ENCODE measurements at regions not wholly inside any gene's neighbourhood (a gene's known extent, or its start where the extent isn't known, plus 50 kb on each side); places are given as distances from the start of the nearest gene placed in this dataset.

GRCh38 chr2:150417278-150417677 is 70.2 kb downstream of the RND3 start:
- TF ChIP-seq POLR2AphosphoS5 (IDR thresholded peaks at IDR 0.05; ENCODE audit: low read depth, low read length) = no peak
- TF ChIP-seq TAF1 (IDR thresholded peaks at IDR 0.05; ENCODE audit: borderline replicate concordance, low read depth, low read length) = no peak
- TF ChIP-seq POLR2A (IDR thresholded peaks at IDR 0.05; ENCODE audit: low read depth, low read length) = no peak
- DNase-seq (ENCODE audit: insufficient read length) = no peak
- FAIRE-seq = no peak

GRCh38 chr2:150415022-150415421 is 72.4 kb downstream of the RND3 start:
- DNase-seq (ENCODE audit: insufficient read length) (no peak), FAIRE-seq (no peak)
- TF ChIP-seq TAF1 (IDR thresholded peaks at IDR 0.05; ENCODE audit: borderline replicate concordance, low read depth, low read length) (no peak), POLR2AphosphoS5 (IDR thresholded peaks at IDR 0.05; ENCODE audit: low read depth, low read length) (no peak), POLR2A (IDR thresholded peaks at IDR 0.05; ENCODE audit: low read depth, low read length) (no peak)

GRCh38 chr2:150413910-150414309 is 73.6 kb downstream of the RND3 start:
- FAIRE-seq (no peak), DNase-seq (ENCODE audit: insufficient read length) (no peak)
- no peak for TF ChIP-seq TAF1 (IDR thresholded peaks at IDR 0.05; ENCODE audit: borderline replicate concordance, low read depth, low read length)
- no peak for TF ChIP-seq POLR2AphosphoS5 (IDR thresholded peaks at IDR 0.05; ENCODE audit: low read depth, low read length)
- TF ChIP-seq POLR2A (IDR thresholded peaks at IDR 0.05; ENCODE audit: low read depth, low read length) = no peak

GRCh38 chr2:150413366-150413765 is 74.1 kb downstream of the RND3 start:
- FAIRE-seq = no peak
- no peak for TF ChIP-seq TAF1 (IDR thresholded peaks at IDR 0.05; ENCODE audit: borderline replicate concordance, low read depth, low read length)
- TF ChIP-seq POLR2AphosphoS5 (IDR thresholded peaks at IDR 0.05; ENCODE audit: low read depth, low read length) = no peak
- no peak for TF ChIP-seq POLR2A (IDR thresholded peaks at IDR 0.05; ENCODE audit: low read depth, low read length)

GRCh38 chr2:150410809-150411208 is 76.7 kb downstream of the RND3 start:
- no peak for FAIRE-seq

More at GRCh38 chr2:150413366-150413765, 74.1 kb downstream of the RND3 start:
- no peak for DNase-seq (ENCODE audit: insufficient read length)

DNA sequence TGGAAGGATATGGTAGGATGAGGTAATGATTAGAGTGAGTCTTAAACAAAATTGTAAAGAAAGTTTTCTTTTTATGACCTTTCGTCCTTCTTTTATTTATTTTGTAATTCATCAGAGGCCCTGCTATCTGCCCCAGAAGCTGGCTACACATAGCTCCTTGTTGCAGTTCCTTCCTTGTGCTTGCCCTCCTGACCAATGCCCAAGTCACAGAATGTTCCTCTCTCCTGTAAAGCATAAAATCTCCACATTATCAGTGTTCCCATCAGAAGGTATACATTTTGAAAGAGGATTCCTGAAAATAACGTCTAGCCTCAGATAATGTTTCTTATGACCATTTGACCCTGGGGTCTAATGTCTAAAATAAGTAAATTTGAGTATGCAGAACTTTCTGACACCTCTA is 78.3 kb downstream of the RND3 start:
- TF ChIP-seq TAF1 (IDR thresholded peaks at IDR 0.05; ENCODE audit: borderline replicate concordance, low read depth, low read length) = no peak
- TF ChIP-seq POLR2A (IDR thresholded peaks at IDR 0.05; ENCODE audit: low read depth, low read length) = no peak
- no peak for TF ChIP-seq POLR2AphosphoS5 (IDR thresholded peaks at IDR 0.05; ENCODE audit: low read depth, low read length)
- DNase-seq (ENCODE audit: insufficient read length) (no peak), FAIRE-seq (no peak)

More at GRCh38 chr2:150410809-150411208, 76.7 kb downstream of the RND3 start:
- TF ChIP-seq TAF1 (IDR thresholded peaks at IDR 0.05; ENCODE audit: borderline replicate concordance, low read depth, low read length) (no peak), POLR2A (IDR thresholded peaks at IDR 0.05; ENCODE audit: low read depth, low read length) (no peak), POLR2AphosphoS5 (IDR thresholded peaks at IDR 0.05; ENCODE audit: low read depth, low read length) (no peak)
- DNase-seq (ENCODE audit: insufficient read length) = no peak

GRCh38 chr2:150404147-150404546 is 83.3 kb downstream of the RND3 start:
- DNase-seq (ENCODE audit: insufficient read length) (no peak), FAIRE-seq (peak; percentile 50)
- no peak for TF ChIP-seq TAF1 (IDR thresholded peaks at IDR 0.05; ENCODE audit: borderline replicate concordance, low read depth, low read length)
- TF ChIP-seq POLR2A (IDR thresholded peaks at IDR 0.05; ENCODE audit: low read depth, low read length) = no peak
- no peak for TF ChIP-seq POLR2AphosphoS5 (IDR thresholded peaks at IDR 0.05; ENCODE audit: low read depth, low read length)

- FAIRE-seq = peak; percentile 17
- no peak for TF ChIP-seq TAF1 (IDR thresholded peaks at IDR 0.05; ENCODE audit: borderline replicate concordance, low read depth, low read length)
- TF ChIP-seq POLR2A (IDR thresholded peaks at IDR 0.05; ENCODE audit: low read depth, low read length) = no peak
- TF ChIP-seq POLR2AphosphoS5 (IDR thresholded peaks at IDR 0.05; ENCODE audit: low read depth, low read length) = no peak
- DNase-seq (ENCODE audit: insufficient read length) = peak; percentile 3
Observed at GRCh38 chr2:150403457-150403856, 84.0 kb downstream of the RND3 start.

DNA sequence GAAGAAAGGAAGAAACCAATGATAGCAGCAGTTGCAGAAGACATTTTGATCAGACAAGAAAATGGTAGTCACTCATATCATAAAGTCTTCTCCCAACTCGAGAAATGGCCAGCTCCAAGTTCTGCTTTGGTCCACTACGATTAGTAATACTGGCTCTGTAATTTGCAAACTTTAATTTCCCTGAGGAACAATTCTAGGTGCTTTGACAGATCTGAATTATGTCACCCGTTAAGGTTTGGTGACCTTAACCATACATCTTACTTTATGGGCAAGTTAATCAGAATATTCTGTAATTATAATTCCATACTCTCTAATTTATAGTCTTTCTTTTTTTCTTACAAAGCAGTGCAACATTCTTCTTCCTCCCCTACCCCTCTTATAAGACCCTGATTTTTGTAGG is 84.5 kb downstream of the RND3 start:
- DNase-seq (ENCODE audit: insufficient read length) = no peak
- TF ChIP-seq TAF1 (IDR thresholded peaks at IDR 0.05; ENCODE audit: borderline replicate concordance, low read depth, low read length) = no peak
- TF ChIP-seq POLR2A (IDR thresholded peaks at IDR 0.05; ENCODE audit: low read depth, low read length) = no peak
- no peak for TF ChIP-seq POLR2AphosphoS5 (IDR thresholded peaks at IDR 0.05; ENCODE audit: low read depth, low read length)
- no peak for FAIRE-seq

- DNase-seq (ENCODE audit: insufficient read length) (no peak), FAIRE-seq (no peak)
- no peak for TF ChIP-seq TAF1 (IDR thresholded peaks at IDR 0.05; ENCODE audit: borderline replicate concordance, low read depth, low read length)
- no peak for TF ChIP-seq POLR2A (IDR thresholded peaks at IDR 0.05; ENCODE audit: low read depth, low read length)
- no peak for TF ChIP-seq POLR2AphosphoS5 (IDR thresholded peaks at IDR 0.05; ENCODE audit: low read depth, low read length)
Observed at GRCh38 chr2:150400849-150401248, 86.6 kb downstream of the RND3 start.

DNA sequence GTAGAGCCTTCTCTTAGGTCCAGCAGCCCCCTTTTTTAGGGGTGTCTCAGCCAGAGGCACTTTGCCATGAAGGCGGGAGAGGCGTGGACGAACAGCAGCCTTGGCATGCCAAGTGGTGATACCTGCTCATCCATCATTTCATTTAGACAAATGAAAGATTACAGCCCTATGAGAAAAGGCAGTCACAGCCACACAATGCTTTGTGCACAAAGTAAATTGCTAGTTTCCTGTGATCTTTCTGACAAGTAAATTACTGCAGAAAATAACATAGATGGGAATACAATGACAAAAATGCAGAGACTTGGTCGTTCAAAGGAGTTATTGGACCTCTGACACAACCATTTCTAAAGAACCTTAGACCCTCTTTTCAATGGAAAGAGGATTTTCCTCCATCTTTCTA is 94.9 kb downstream of the RND3 start:
- TF ChIP-seq TAF1 (IDR thresholded peaks at IDR 0.05; ENCODE audit: borderline replicate concordance, low read depth, low read length) (no peak), POLR2AphosphoS5 (IDR thresholded peaks at IDR 0.05; ENCODE audit: low read depth, low read length) (no peak), POLR2A (IDR thresholded peaks at IDR 0.05; ENCODE audit: low read depth, low read length) (no peak)
- no peak for FAIRE-seq
- no peak for DNase-seq (ENCODE audit: insufficient read length)

GRCh38 chr2:150391779-150392178 is 95.7 kb downstream of the RND3 start:
- no peak for FAIRE-seq
- TF ChIP-seq TAF1 (IDR thresholded peaks at IDR 0.05; ENCODE audit: borderline replicate concordance, low read depth, low read length) (no peak), POLR2AphosphoS5 (IDR thresholded peaks at IDR 0.05; ENCODE audit: low read depth, low read length) (no peak), POLR2A (IDR thresholded peaks at IDR 0.05; ENCODE audit: low read depth, low read length) (no peak)

GRCh38 chr2:150389447-150389846 is 98.0 kb downstream of the RND3 start:
- DNase-seq (ENCODE audit: insufficient read length) = no peak
- no peak for FAIRE-seq
- no peak for TF ChIP-seq POLR2AphosphoS5 (IDR thresholded peaks at IDR 0.05; ENCODE audit: low read depth, low read length)
- TF ChIP-seq POLR2A (IDR thresholded peaks at IDR 0.05; ENCODE audit: low read depth, low read length) = no peak
- no peak for TF ChIP-seq TAF1 (IDR thresholded peaks at IDR 0.05; ENCODE audit: borderline replicate concordance, low read depth, low read length)

More at GRCh38 chr2:150391779-150392178, 95.7 kb downstream of the RND3 start:
- no peak for DNase-seq (ENCODE audit: insufficient read length)
